ENCODE measurements at regions not wholly inside any gene's neighbourhood (a gene's known extent, or its start where the extent isn't known, plus 50 kb on each side); places are given as distances from the start of the nearest gene placed in this dataset.

DNA sequence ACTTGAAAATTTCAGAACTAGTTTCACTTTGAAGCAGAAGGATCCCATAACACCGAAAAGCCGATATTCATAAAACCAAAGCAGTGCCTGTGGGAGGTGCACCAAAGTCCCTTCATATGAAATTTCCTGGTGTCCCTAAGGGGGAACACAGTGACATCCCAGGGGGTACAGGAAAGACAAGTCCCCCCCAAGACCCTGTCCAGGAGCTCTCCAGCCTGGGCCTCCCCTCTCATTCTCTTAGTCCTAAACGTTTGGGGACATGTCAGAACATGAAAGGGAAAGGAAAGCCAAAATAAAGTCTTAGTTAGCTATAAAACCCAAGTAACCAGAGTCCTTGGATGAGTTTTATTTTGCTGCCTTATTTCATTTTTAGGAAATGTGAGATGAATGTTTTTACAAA lies 56.6 kb downstream of the MRPL57 start:
- H3K4me3 ChIP-seq (ENCODE audit: low read depth, low read length) = no peak overlapping the region
- in situ Hi-C loops (cut with HindIII; ENCODE audit: low sequenced_read_pairs) = no loop called here
- TF ChIP-seq, protein P1, sequence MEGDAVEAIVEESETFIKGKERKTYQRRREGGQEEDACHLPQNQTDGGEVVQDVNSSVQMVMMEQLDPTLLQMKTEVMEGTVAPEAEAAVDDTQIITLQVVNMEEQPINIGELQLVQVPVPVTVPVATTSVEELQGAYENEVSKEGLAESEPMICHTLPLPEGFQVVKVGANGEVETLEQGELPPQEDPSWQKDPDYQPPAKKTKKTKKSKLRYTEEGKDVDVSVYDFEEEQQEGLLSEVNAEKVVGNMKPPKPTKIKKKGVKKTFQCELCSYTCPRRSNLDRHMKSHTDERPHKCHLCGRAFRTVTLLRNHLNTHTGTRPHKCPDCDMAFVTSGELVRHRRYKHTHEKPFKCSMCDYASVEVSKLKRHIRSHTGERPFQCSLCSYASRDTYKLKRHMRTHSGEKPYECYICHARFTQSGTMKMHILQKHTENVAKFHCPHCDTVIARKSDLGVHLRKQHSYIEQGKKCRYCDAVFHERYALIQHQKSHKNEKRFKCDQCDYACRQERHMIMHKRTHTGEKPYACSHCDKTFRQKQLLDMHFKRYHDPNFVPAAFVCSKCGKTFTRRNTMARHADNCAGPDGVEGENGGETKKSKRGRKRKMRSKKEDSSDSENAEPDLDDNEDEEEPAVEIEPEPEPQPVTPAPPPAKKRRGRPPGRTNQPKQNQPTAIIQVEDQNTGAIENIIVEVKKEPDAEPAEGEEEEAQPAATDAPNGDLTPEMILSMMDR (IDR thresholded peaks at IDR 0.05; ENCODE audit: low read depth, low read length) = no peak
- no peak for DNase-seq (ENCODE audit: low read depth, low spot score)

- TF ChIP-seq, protein P1 (IDR thresholded peaks at IDR 0.05; ENCODE audit: low read depth, low read length) = no peak
- no peak for DNase-seq (ENCODE audit: low read depth, low spot score)
- in situ Hi-C loops (cut with HindIII; ENCODE audit: low sequenced_read_pairs) = no loop called here
- no peak overlapping the region for H3K4me3 ChIP-seq (ENCODE audit: low read depth, low read length)
Observed at GRCh38 chr13:21234526-21234925, 58.1 kb downstream of the MRPL57 start.

GRCh38 chr13:21235174-21235573 lies 58.7 kb downstream of the MRPL57 start:
- in situ Hi-C loops (cut with HindIII; ENCODE audit: low sequenced_read_pairs) = no loop called here
- no peak for DNase-seq (ENCODE audit: low read depth, low spot score)
- TF ChIP-seq, protein P1 (IDR thresholded peaks at IDR 0.05; ENCODE audit: low read depth, low read length) = no peak
- H3K4me3 ChIP-seq (ENCODE audit: low read depth, low read length) = no peak overlapping the region

GRCh38 chr13:21237081-21237480 lies 60.6 kb downstream of the MRPL57 start:
- in situ Hi-C loops (cut with HindIII; ENCODE audit: low sequenced_read_pairs) = no loop called here
- no peak for DNase-seq (ENCODE audit: low read depth, low spot score)

DNA sequence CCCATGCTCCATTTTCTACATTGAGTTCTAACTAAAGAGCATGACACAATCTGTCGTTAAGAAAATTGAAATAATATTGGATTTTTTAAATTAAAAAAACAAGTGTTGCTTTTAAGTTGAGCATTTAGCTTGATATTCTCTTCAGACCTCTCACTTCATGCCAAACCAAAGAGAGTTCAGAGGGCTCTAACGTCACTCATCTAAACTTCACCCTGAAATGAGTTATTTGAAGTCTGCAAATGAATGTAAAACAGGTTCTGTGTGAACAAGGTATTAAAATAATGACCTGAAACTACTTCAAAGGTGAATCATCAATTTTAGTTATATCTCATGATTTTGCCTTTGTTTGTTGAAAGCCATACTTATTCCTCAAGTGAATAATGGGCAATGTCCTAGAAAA lies 61.8 kb downstream of the MRPL57 start:
- TF ChIP-seq, protein P1 (IDR thresholded peaks at IDR 0.05; ENCODE audit: low read depth, low read length) = no peak
- DNase-seq (ENCODE audit: low read depth, low spot score) = no peak
- no peak overlapping the region for H3K4me3 ChIP-seq (ENCODE audit: low read depth, low read length)
- in situ Hi-C loops (cut with HindIII; ENCODE audit: low sequenced_read_pairs) = no loop called here

More at GRCh38 chr13:21237081-21237480, 60.6 kb downstream of the MRPL57 start:
- H3K4me3 ChIP-seq (ENCODE audit: low read depth, low read length) = no peak overlapping the region
- TF ChIP-seq, protein P1 (IDR thresholded peaks at IDR 0.05; ENCODE audit: low read depth, low read length) = no peak

GRCh38 chr13:21240586-21240985 lies 64.1 kb downstream of the MRPL57 start:
- in situ Hi-C loops (cut with HindIII; ENCODE audit: low sequenced_read_pairs) = no loop called here
- TF ChIP-seq, protein P1 (IDR thresholded peaks at IDR 0.05; ENCODE audit: low read depth, low read length) = no peak
- DNase-seq (ENCODE audit: low read depth, low spot score) = peak; percentile 28
- H3K4me3 ChIP-seq (ENCODE audit: low read depth, low read length) = no peak overlapping the region

DNA sequence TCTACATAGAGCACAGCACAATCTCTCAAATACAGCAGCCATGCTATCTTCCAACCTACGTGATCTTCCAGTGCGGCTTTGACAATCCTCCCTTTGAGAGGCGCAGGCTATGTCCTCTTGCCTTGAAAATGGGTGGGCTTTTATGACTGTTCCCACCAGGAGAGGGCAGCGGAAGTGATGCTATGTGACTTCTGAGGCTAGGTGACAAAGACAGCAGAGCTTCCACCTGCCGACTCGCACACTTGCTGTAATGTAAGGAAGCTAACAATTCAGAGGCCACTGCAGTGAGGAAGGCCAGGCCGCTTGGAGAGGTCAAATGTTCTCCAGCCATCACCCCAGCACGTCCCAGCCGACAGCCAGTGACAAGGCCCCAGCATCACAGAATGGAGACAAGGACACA lies 65.8 kb downstream of the MRPL57 start:
- no peak for DNase-seq (ENCODE audit: low read depth, low spot score)
- H3K4me3 ChIP-seq (ENCODE audit: low read depth, low read length) = no peak overlapping the region
- in situ Hi-C loops (cut with HindIII; ENCODE audit: low sequenced_read_pairs) = no loop called here
- TF ChIP-seq, protein P1 (IDR thresholded peaks at IDR 0.05; ENCODE audit: low read depth, low read length) = no peak

Measured in astrocyte of the spinal cord (primary cell).